ENCODE measurements at regions not wholly inside any gene's neighbourhood (a gene's known extent, or its start where the extent isn't known, plus 50 kb on each side); places are given as distances from the start of the nearest gene placed in this dataset.

DNA sequence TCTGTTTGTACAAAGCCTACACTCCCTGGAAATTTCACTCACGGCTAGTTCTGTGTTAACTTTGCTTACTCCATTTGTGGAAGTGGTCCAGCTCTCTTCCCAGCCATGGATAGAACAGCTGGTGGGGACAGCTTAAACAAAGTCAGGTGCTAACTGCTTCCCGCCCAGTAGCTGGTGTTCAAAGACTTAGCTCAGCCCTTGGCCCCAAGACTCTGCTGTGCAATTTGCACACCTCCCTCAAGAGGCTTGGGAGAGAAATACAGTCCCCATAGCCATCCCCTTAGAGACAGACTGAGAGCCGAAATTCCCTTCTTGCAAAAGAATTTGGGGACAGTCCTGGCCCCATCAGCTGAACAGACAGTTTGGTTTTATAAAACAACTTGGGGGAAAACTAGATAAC, 73.8 kb upstream of the RAI14 start:
- Histone ChIP-seq H3K36me3 (ENCODE audit: control insufficient read depth in 1 of 2, insufficient read depth in 2 of 2, low read length in 1 of 2) (no peaks in the 10 kb centered on the region), H3K4me1 (ENCODE audit: control insufficient read depth in 1 of 2, insufficient read depth in 2 of 2, low read length in 2 of 2) (peaks cover 0 to 2% of the 10 kb centered on the region in 2 donors), H3K9me3 (ENCODE audit: control insufficient read depth, low read length) (no peaks in the 10 kb centered on the region), H3K27ac (ENCODE audit: low read depth in 1 of 2, low read length in 2 of 2) (no peak overlapping the region), H3K27me3 (ENCODE audit: control insufficient read depth in 1 of 2, insufficient read depth in 2 of 2, low read length in 1 of 2) (no peaks in the 10 kb centered on the region), H3K4me3 (ENCODE audit: low read length in 2 of 2) (no peak overlapping the region)
- intact Hi-C loops (cut with DNase I): no loop called here
- WGBS, 2 donors: 90 to 93% methylated on average over 3 of the region's 3 CpGs
- ATAC-seq (ENCODE audit: low FRiP score) (no peak), DNase-seq (no peak)

DNA sequence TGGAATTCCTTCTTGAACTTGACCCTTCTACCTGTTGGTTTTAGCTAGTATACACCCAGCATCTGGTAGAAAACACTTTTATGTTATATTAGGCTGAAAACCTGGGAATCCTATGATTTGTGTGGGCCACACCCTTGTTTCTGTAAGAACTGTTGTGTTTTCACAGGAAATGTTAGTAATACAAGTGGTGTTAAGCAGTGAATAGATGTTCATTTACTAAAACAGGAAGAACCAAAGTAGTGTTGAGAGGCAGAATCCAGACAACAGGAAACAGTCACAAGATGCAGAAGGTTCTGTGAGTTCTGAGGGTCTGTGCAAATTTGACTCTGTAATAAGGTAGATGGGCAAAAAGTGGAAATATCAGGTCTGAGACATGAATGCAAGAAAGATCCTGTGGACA, 73.0 kb upstream of the RAI14 start:
- Histone ChIP-seq H3K27ac (ENCODE audit: low read depth in 1 of 2, low read length in 2 of 2) (no peak overlapping the region), H3K36me3 (ENCODE audit: control insufficient read depth in 1 of 2, insufficient read depth in 2 of 2, low read length in 1 of 2) (no peaks in the 10 kb centered on the region), H3K4me3 (ENCODE audit: low read length in 2 of 2) (no peak overlapping the region), H3K9me3 (ENCODE audit: control insufficient read depth, low read length) (no peaks in the 10 kb centered on the region), H3K27me3 (ENCODE audit: control insufficient read depth in 1 of 2, insufficient read depth in 2 of 2, low read length in 1 of 2) (no peaks in the 10 kb centered on the region), H3K4me1 (ENCODE audit: control insufficient read depth in 1 of 2, insufficient read depth in 2 of 2, low read length in 2 of 2) (peaks cover 0 to 2% of the 10 kb centered on the region in 2 donors)
- intact Hi-C loops (cut with DNase I): no loop called here
- DNase-seq (no peak), ATAC-seq (ENCODE audit: low FRiP score) (no peak)

DNA sequence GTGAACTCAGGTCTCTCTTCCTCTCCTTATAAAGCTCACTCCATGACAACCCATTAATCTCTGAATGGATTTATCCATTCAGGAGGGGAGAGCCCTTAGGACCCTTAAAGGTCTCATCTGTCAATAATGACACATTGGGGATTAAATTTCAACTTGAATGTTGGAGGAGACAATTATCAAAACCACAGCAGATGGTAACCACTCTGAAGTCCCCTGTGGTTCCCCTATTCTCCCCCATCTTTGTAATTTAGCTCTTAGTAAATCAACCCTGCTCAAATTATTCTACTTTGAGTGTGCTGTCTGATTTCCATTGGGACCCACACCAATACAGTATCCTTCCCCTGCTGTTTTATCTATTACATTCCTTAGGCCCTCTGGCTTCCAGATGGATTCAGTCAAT, 72.0 kb upstream of the RAI14 start:
- H3K27me3 ChIP-seq (ENCODE audit: control insufficient read depth in 1 of 2, insufficient read depth in 2 of 2, low read length in 1 of 2): no peaks in the 10 kb centered on the region
- H3K4me1 ChIP-seq (ENCODE audit: control insufficient read depth in 1 of 2, insufficient read depth in 2 of 2, low read length in 2 of 2): peaks cover 0 to 2% of the 10 kb centered on the region in 2 donors
- no peak overlapping the region for H3K27ac ChIP-seq (ENCODE audit: low read depth in 1 of 2, low read length in 2 of 2)
- ATAC-seq (ENCODE audit: low FRiP score) (no peak), DNase-seq (no peak)
- intact Hi-C loops (cut with DNase I): no loop called here
- H3K4me3 ChIP-seq (ENCODE audit: low read length in 2 of 2): no peak overlapping the region
- H3K9me3 ChIP-seq (ENCODE audit: control insufficient read depth, low read length): no peaks in the 10 kb centered on the region
- H3K36me3 ChIP-seq (ENCODE audit: control insufficient read depth in 1 of 2, insufficient read depth in 2 of 2, low read length in 1 of 2): no peaks in the 10 kb centered on the region

DNA sequence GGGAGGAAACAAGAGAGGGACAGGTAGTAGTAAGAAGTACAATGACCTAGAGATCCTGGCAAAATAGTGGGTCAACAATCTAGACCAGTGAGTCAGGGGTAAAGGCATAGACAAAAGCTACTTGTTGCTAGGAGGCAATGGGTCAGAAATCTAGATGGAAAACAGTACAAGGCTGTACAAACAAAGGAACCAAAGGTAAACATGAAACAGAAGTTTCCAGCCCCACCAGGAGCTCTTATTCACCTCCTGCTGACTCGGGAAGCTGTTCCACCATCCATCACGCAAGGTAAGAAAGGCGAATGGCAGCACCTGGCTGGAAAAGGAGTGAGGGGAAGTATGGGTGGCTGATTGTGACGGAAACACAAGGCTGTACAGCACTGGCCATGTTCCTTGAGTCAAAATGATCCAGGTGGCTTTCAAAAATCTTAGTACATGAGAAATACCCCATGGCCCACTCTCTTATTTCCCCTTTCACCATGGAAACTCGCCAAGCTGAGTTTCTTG, 70.5 kb upstream of the RAI14 start:
- H3K27me3 ChIP-seq (ENCODE audit: control insufficient read depth in 1 of 2, insufficient read depth in 2 of 2, low read length in 1 of 2): no peaks in the 10 kb centered on the region
- intact Hi-C loops (cut with DNase I): no loop called here
- ATAC-seq (ENCODE audit: low FRiP score) (no peak), DNase-seq (no peak)
- no peaks in the 10 kb centered on the region for H3K36me3 ChIP-seq (ENCODE audit: control insufficient read depth in 1 of 2, insufficient read depth in 2 of 2, low read length in 1 of 2)
- H3K27ac ChIP-seq (ENCODE audit: low read depth in 1 of 2, low read length in 2 of 2): no peak overlapping the region
- H3K4me3 ChIP-seq (ENCODE audit: low read length in 2 of 2): no peak overlapping the region
- 92 to 93% methylated on average over 5 of the region's 5 CpGs for WGBS, 2 donors
- H3K9me3 ChIP-seq (ENCODE audit: control insufficient read depth, low read length): no peaks in the 10 kb centered on the region
- peaks cover 0 to 2% of the 10 kb centered on the region in 2 donors for H3K4me1 ChIP-seq (ENCODE audit: control insufficient read depth in 1 of 2, insufficient read depth in 2 of 2, low read length in 2 of 2)

DNA sequence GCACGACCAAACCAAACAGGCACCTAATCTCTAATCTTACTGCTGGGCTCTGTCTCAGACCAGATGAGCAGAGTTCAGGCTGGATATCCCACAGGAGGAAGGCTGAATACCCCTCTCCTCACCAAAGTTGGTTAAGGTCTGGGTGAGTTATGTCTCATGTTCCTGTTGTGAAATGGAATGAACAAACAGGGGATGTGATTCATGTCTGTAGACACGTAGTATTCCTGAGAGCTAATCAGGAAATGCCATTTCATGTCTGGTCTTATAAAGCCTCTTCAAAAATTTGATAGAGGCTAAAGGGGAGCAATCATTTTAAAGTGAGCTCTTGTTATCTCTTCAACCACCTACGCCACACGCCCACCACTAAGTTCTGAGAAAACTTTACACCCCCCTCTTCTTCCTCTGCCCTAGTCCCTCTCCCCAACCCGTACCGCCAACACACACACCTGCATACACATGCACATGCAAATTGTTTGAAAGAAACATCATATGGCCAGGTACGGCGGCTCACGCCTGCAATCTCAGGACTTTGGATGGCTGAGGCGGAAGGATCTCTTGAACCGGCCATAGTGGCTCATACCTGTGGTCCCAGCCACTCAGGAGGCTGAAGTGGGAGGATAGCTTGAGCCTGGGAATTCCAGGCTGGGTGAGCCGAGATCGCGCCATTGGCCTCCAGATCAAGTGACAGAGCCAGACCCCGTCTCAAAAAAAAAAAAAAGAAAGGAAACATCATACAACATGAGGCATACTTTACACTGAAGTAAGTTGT, 69.8 kb upstream of the RAI14 start:
- H3K4me3 ChIP-seq (ENCODE audit: low read length in 2 of 2): no peak overlapping the region
- WGBS, 2 donors: 95 to 96% methylated on average over 15 of the region's 15 CpGs
- ATAC-seq (ENCODE audit: low FRiP score): no peak
- H3K4me1 ChIP-seq (ENCODE audit: control insufficient read depth in 1 of 2, insufficient read depth in 2 of 2, low read length in 2 of 2): peaks cover 0 to 2% of the 10 kb centered on the region in 2 donors
- no peak overlapping the region for H3K27ac ChIP-seq (ENCODE audit: low read depth in 1 of 2, low read length in 2 of 2)
- no peak for DNase-seq
- no peaks in the 10 kb centered on the region for H3K36me3 ChIP-seq (ENCODE audit: control insufficient read depth in 1 of 2, insufficient read depth in 2 of 2, low read length in 1 of 2)
- intact Hi-C loops (cut with DNase I): no loop called here
- H3K27me3 ChIP-seq (ENCODE audit: control insufficient read depth in 1 of 2, insufficient read depth in 2 of 2, low read length in 1 of 2): no peaks in the 10 kb centered on the region
- H3K9me3 ChIP-seq (ENCODE audit: control insufficient read depth, low read length): no peaks in the 10 kb centered on the region

DNA sequence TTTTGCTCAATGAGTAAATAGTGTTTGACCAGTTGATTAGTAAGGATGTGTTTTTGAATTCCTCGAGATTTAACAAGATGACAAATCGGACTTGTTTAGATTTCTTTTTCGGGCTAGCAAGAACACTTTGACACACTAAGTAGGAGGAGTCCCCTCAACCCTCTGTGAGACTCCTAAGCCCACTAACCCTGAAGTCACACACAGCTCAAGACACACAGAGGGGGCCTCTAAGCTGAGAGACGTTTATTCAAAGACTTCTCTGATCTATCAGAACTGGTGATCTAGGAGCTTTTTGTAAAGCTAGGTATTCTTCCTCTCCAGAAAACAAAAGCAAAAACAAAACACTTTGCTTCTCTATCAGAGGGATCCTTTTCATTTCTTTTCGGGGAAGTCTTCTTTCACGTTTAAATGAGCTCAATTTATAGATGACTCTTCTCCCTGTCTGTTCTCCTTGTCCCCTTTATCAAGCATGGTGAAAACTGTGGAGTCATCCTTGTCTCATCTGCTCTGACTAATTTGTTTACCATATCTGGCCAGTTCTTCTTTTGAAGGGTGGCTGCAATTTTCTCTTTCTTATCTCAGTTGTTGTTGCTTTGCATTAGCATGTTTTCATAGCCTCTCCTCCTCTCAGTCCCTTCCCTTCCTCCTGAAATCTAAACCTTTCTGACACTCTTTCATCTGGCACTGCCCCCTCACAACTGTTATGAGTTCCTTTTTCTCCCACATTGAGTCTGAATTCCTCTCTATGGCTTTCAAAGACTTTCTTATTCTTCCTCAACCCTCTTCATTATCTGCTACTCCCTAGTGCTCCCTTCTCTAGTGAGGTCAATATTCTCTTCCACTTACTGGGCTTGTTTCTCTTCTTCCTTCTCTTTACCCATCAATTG, 68.5 kb upstream of the RAI14 start:
- DNase-seq: no peak
- no peak overlapping the region for H3K4me3 ChIP-seq (ENCODE audit: low read length in 2 of 2)
- whole genome bisulfite sequencing, 2 donors: 77 to 81% methylated on average over 6 of the region's 6 CpGs

DNA sequence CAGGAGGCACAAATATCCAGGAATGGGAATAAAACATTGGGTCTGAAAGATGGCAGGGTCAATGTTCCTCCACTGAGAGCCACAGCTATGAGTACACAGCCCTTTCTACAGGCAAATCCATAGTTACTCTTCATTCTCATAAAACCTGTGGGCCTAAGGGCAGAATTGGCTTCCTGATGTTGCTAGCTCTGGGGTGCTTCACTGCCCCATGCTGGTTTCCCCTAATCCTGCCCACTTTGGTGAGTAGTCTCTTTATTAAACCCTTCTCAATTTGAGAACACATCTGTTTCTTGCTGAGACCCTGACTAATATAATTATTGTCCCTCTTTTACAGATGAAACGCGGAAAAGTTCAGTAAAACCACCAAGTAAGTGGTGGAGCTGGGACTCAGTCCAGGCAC, 66.3 kb upstream of the RAI14 start:
- H3K27me3 ChIP-seq (ENCODE audit: control insufficient read depth in 1 of 2, insufficient read depth in 2 of 2, low read length in 1 of 2): no peaks in the 10 kb centered on the region
- H3K36me3 ChIP-seq (ENCODE audit: control insufficient read depth in 1 of 2, insufficient read depth in 2 of 2, low read length in 1 of 2): no peaks in the 10 kb centered on the region
- intact Hi-C loops (cut with DNase I): no loop called here
- peaks cover 0 to 2% of the 10 kb centered on the region in 2 donors for H3K4me1 ChIP-seq (ENCODE audit: control insufficient read depth in 1 of 2, insufficient read depth in 2 of 2, low read length in 2 of 2)
- 94 to 96% methylated on average over 2 of the region's 2 CpGs for WGBS, 2 donors
- H3K27ac ChIP-seq (ENCODE audit: low read depth in 1 of 2, low read length in 2 of 2): no peak overlapping the region
- H3K4me3 ChIP-seq (ENCODE audit: low read length in 2 of 2): no peak overlapping the region
- DNase-seq (no peak), ATAC-seq (ENCODE audit: low FRiP score) (no peak)
- no peaks in the 10 kb centered on the region for H3K9me3 ChIP-seq (ENCODE audit: control insufficient read depth, low read length)

More for the DNA sequence above, 68.5 kb upstream of the RAI14 start:
- ATAC-seq (ENCODE audit: low FRiP score): no peak
- Histone ChIP-seq H3K9me3 (ENCODE audit: control insufficient read depth, low read length) (no peaks in the 10 kb centered on the region), H3K4me1 (ENCODE audit: control insufficient read depth in 1 of 2, insufficient read depth in 2 of 2, low read length in 2 of 2) (peaks cover 0 to 2% of the 10 kb centered on the region in 2 donors), H3K27ac (ENCODE audit: low read depth in 1 of 2, low read length in 2 of 2) (no peak overlapping the region), H3K27me3 (ENCODE audit: control insufficient read depth in 1 of 2, insufficient read depth in 2 of 2, low read length in 1 of 2) (no peaks in the 10 kb centered on the region), H3K36me3 (ENCODE audit: control insufficient read depth in 1 of 2, insufficient read depth in 2 of 2, low read length in 1 of 2) (no peaks in the 10 kb centered on the region)
- intact Hi-C loops (cut with DNase I): no loop called here

DNA sequence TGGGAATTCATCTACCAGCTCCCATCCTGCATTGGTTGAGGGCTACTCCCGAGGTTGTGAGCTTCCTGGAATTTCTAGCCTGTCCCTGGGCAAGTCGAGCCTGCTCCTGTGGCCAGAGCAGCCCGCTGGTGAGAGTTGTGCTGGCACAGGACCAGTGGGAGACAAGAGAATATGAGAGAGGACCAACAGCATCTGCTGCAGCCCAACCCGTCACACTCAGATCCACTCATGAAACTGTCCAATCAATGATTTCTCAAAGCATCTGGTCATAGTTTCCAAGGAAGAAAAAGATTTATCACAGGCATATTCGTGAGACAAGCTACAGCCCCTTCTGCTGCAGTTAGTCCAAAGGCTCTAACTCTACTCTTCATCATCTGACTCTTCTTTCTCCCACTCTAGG, 64.4 kb upstream of the RAI14 start:
- Histone ChIP-seq H3K4me3 (ENCODE audit: low read length in 2 of 2) (no peak overlapping the region), H3K27me3 (ENCODE audit: control insufficient read depth in 1 of 2, insufficient read depth in 2 of 2, low read length in 1 of 2) (no peaks in the 10 kb centered on the region), H3K36me3 (ENCODE audit: control insufficient read depth in 1 of 2, insufficient read depth in 2 of 2, low read length in 1 of 2) (no peaks in the 10 kb centered on the region), H3K4me1 (ENCODE audit: control insufficient read depth in 1 of 2, insufficient read depth in 2 of 2, low read length in 2 of 2) (no peaks in the 10 kb centered on the region), H3K9me3 (ENCODE audit: control insufficient read depth, low read length) (no peaks in the 10 kb centered on the region), H3K27ac (ENCODE audit: low read depth in 1 of 2, low read length in 2 of 2) (no peak overlapping the region)
- ATAC-seq (ENCODE audit: low FRiP score) (no peak), DNase-seq (no peak)
- intact Hi-C loops (cut with DNase I): no loop called here
- 70% methylated on average over 5 of the region's 5 CpGs for WGBS, 2 donors
